Testis (tissue), 2 donors: ENCODE measurements at regions not wholly inside any gene's neighbourhood (a gene's known extent, or its start where the extent isn't known, plus 50 kb on each side); places are given as distances from the start of the nearest gene placed in this dataset.

Source experiments
- CTCF ChIP-seq, 3 experiments: fragments of 450-650 bp in 2 of 3; fragments of 200-600 bp in 1 of 3; sonication (generic) in 1 of 3; IDR thresholded peaks; one replicate each; pipeline ENCODE4 v1.5.1; 2016 to 2019; ENCODE audit warnings: antibody characterized with exemption in 3 of 3, mild to moderate bottlenecking in 2 of 3, moderate library complexity in 1 of 3
- POLR2A ChIP-seq: fragments of 450-650 bp; IDR thresholded peaks from one replicate; pipeline ENCODE4 v1.6.1; 2017; ENCODE audit warnings: antibody characterized with exemption, mild to moderate bottlenecking, moderate library complexity

GRCh38 chr1:31524186-31524901 lies 52.0 kb upstream of the TINAGL1 start:
- no peak for TF ChIP-seq CTCF (IDR thresholded peaks at IDR 0.05)
- TF ChIP-seq POLR2A: no peak
